WTC11 (cell line): ENCODE measurements at regions not wholly inside any gene's neighbourhood (a gene's known extent, or its start where the extent isn't known, plus 50 kb on each side); places are given as distances from the start of the nearest gene placed in this dataset.

Experiments used
- ATAC-seq: fragments of 200-7000 bp; cut with Tn5 transposase; 2 replicates; pipeline ENCODE4 v1.10.0; 2021; ENCODE audit warnings: mild to moderate bottlenecking, moderate library complexity
- CTCF ChIA-PET: fragments of 300-600 bp; sonication (Branson Sonifier 250); formaldehyde crosslinking; loops from one replicate; lab custom pipeline; 2021; ENCODE audit warnings: antibody characterized with exemption; lab: Charles Lee
- POLR2A ChIA-PET: fragments of 350-600 bp; sonication (Branson Sonifier 250); formaldehyde crosslinking; loops from one replicate; lab custom pipeline; 2021; ENCODE audit warnings: antibody characterized with exemption; lab: Charles Lee
- DNase-seq: peaks from one replicate; pipeline ENCODE4 v3.0.0; 2021; ENCODE audit warnings: low spot score
- H3K27ac Mint-ChIP-seq: 2 replicates; pipeline ENCODE4 v1.8.0; 2021; ENCODE audit warnings: mixed read lengths
- H3K27me3 Mint-ChIP-seq: 2 replicates; pipeline ENCODE4 v1.8.0; 2021; ENCODE audit warnings: low read depth, mild to moderate bottlenecking, moderate library complexity, mixed read lengths
- H3K36me3 Mint-ChIP-seq: 2 replicates; pipeline ENCODE4 v1.8.0; 2021; ENCODE audit warnings: mixed read lengths
- H3K4me1 Mint-ChIP-seq: 2 replicates; pipeline ENCODE4 v1.8.0; 2022; ENCODE audit warnings: mixed read lengths
- H3K4me3 Mint-ChIP-seq: 2 replicates; pipeline ENCODE4 v1.8.0; 2021; ENCODE audit warnings: mild to moderate bottlenecking, moderate library complexity, mixed read lengths
- H3K9me3 Mint-ChIP-seq: 2 replicates; pipeline ENCODE4 v1.8.0; 2021; ENCODE audit warnings: mixed read lengths
- AFF4 ChIP-seq: sonication (generic); formaldehyde crosslinking; IDR thresholded peaks from 2 replicates; pipeline ENCODE4 v1.8.1; 2023; ENCODE audit warnings: mild to moderate bottlenecking, missing genetic modification reagents, borderline replicate concordance
- ATF6 ChIP-seq: sonication (generic); formaldehyde crosslinking; IDR thresholded peaks from 2 replicates; pipeline ENCODE4 v1.8.1; 2023; ENCODE audit warnings: mild to moderate bottlenecking, missing genetic modification reagents
- CTCF ChIP-seq: fragments of 200-600 bp; IDR thresholded peaks from 2 replicates; pipeline ENCODE4 v1.8.0; 2022; ENCODE audit warnings: antibody characterized with exemption
- HMGXB4 ChIP-seq: sonication (generic); formaldehyde crosslinking; IDR thresholded peaks from 2 replicates; pipeline ENCODE4 v1.8.1; 2023; ENCODE audit warnings: mild to moderate bottlenecking, moderate library complexity, missing genetic modification reagents
- MLX ChIP-seq: sonication (generic); formaldehyde crosslinking; IDR thresholded peaks from 2 replicates; pipeline ENCODE4 v1.8.1; 2023; ENCODE audit warnings: mild to moderate bottlenecking, missing genetic modification reagents, moderate library complexity
- NFATC4 ChIP-seq: fragments of 250-450 bp; sonication (Bioruptor Pico); IDR thresholded peaks from 2 replicates; pipeline ENCODE4 v1.9.0; 2021; ENCODE audit warnings: mild to moderate bottlenecking
- NR2C2 ChIP-seq: sonication (generic); formaldehyde crosslinking; IDR thresholded peaks from 2 replicates; pipeline ENCODE4 v1.8.0; 2022; ENCODE audit warnings: mild to moderate bottlenecking, missing genetic modification reagents
- OVOL2 ChIP-seq: fragments of 250-450 bp; sonication (Bioruptor Pico); IDR thresholded peaks from 2 replicates; pipeline ENCODE4 v1.9.0; 2021; ENCODE audit warnings: mild to moderate bottlenecking, borderline replicate concordance
- RORB ChIP-seq: fragments of 250-450 bp; sonication (Bioruptor Pico); IDR thresholded peaks from 2 replicates; pipeline ENCODE4 v1.9.0; 2021; ENCODE audit warnings: mild to moderate bottlenecking
- STAT6 ChIP-seq: sonication (generic); formaldehyde crosslinking; conservative IDR thresholded peaks from 2 replicates; pipeline ENCODE4 v1.8.1; 2023; ENCODE audit warnings: mild to moderate bottlenecking, low read depth, missing genetic modification reagents, moderate library complexity
- TCF7 ChIP-seq: sonication (generic); formaldehyde crosslinking; IDR thresholded peaks from 2 replicates; pipeline ENCODE4 v1.8.0; 2022; ENCODE audit warnings: mild to moderate bottlenecking, low read depth, missing genetic modification reagents, moderate library complexity
- TEAD4 ChIP-seq: sonication (generic); formaldehyde crosslinking; IDR thresholded peaks from 2 replicates; pipeline ENCODE4 v1.8.0; 2022; ENCODE audit warnings: mild to moderate bottlenecking, missing genetic modification reagents
- ZBTB21 ChIP-seq: sonication (generic); formaldehyde crosslinking; IDR thresholded peaks from 2 replicates; pipeline ENCODE4 v1.8.1; 2023; ENCODE audit warnings: mild to moderate bottlenecking, missing genetic modification reagents, borderline replicate concordance
- ZBTB43 ChIP-seq: sonication (generic); formaldehyde crosslinking; IDR thresholded peaks from 2 replicates; pipeline ENCODE4 v1.8.1; 2023; ENCODE audit warnings: mild to moderate bottlenecking, missing genetic modification reagents
- ZNF232 ChIP-seq: sonication (generic); formaldehyde crosslinking; IDR thresholded peaks from 2 replicates; pipeline ENCODE4 v1.8.0; 2022; ENCODE audit warnings: mild to moderate bottlenecking, missing genetic modification reagents
- ZNF423 ChIP-seq: fragments of 250-450 bp; sonication (Bioruptor Pico); IDR thresholded peaks from 2 replicates; pipeline ENCODE4 v2.1.2; 2022; ENCODE audit warnings: mild to moderate bottlenecking, moderate library complexity
- ZNF671 ChIP-seq: fragments of 250-450 bp; sonication (Bioruptor Pico); IDR thresholded peaks from 2 replicates; pipeline ENCODE4 v1.8.0; 2021; ENCODE audit warnings: mild to moderate bottlenecking
- ZSCAN18 ChIP-seq: fragments of 250-450 bp; sonication (Bioruptor Pico); IDR thresholded peaks from 2 replicates; pipeline ENCODE4 v2.1.2; 2022; ENCODE audit warnings: mild to moderate bottlenecking, moderate library complexity

GRCh38 chr21:35929901-35930300 lies 130.4 kb downstream of the SETD4 start:
- no peak for ATAC-seq
- TF ChIP-seq ZNF423 (CRISPR knock-in tag), result no peak
- TF ChIP-seq STAT6 (CRISPR knock-in tag), result no peak
- no peak for TF ChIP-seq CTCF
- TF ChIP-seq AFF4 (CRISPR knock-in tag), result no peak
- TF ChIP-seq MLX, result no peak
- no peak for TF ChIP-seq ZBTB21 (CRISPR knock-in tag)
- TF ChIP-seq HMGXB4, result no peak
- no peak for TF ChIP-seq NR2C2 (CRISPR knock-in tag)
- no peak for TF ChIP-seq ATF6 (CRISPR knock-in tag)
- TF ChIP-seq, all 79 proteins: peak for 0
- H3K9me3 Mint-ChIP-seq, result no peaks in the 10 kb centered on the region
- no peak overlapping the region for H3K4me3 Mint-ChIP-seq
- no peaks in the 10 kb centered on the region for H3K4me1 Mint-ChIP-seq
- no peak for DNase-seq
- CTCF ChIA-PET, result no interaction called here
- H3K27ac Mint-ChIP-seq, result no peak overlapping the region
- no peaks in the 10 kb centered on the region for H3K36me3 Mint-ChIP-seq
- no peaks in the 10 kb centered on the region for H3K27me3 Mint-ChIP-seq
- POLR2A ChIA-PET, result no interaction called here

- no peak for TF ChIP-seq TCF7
- TF ChIP-seq ZNF232 (CRISPR knock-in tag), result no peak
- no peak for TF ChIP-seq ZNF671
- no peak for TF ChIP-seq RORB (CRISPR knock-in tag)
- TF ChIP-seq ZBTB43 (CRISPR knock-in tag), result no peak
- no peak for TF ChIP-seq TEAD4
- TF ChIP-seq ZSCAN18 (CRISPR knock-in tag), result no peak
- TF ChIP-seq OVOL2 (CRISPR knock-in tag), result no peak
- no peak for TF ChIP-seq NFATC4 (CRISPR knock-in tag)
- Mint-ChIP-seq H3K36me3 (no peaks in the 10 kb centered on the region), H3K9me3 (no peaks in the 10 kb centered on the region; the same call in 1 of the 2 replicates), H3K27me3 (no peaks in the 10 kb centered on the region), H3K4me1 (no peaks in the 10 kb centered on the region), H3K27ac (no peak overlapping the region), H3K4me3 (no peak overlapping the region)
- ATAC-seq (no peak), DNase-seq (no peak)
- POLR2A ChIA-PET, result no interaction called here
- CTCF ChIA-PET, result interaction anchor here (1.0 kb wide), 1 partner anchor 87 kb away, joined by 3 read pairs; no protein-coding TSS in a partner anchor
Observed at GRCh38 chr21:35927262-35927661, 133.1 kb downstream of the SETD4 start.
